Iris pigment epithelial cell (primary cell): ENCODE measurements at regions not wholly inside any gene's neighbourhood (a gene's known extent, or its start where the extent isn't known, plus 50 kb on each side); places are given as distances from the start of the nearest gene placed in this dataset.
"Not testable (repeated sequence)": the region's sequence is repeated elsewhere in the genome, so short reads cannot be mapped to it uniquely, and the experiment has no call there.

ENCODE experiments used
- DNase-seq: peaks from one replicate; pipeline ENCODE4 v3.0.0-alpha.2; 2011; ENCODE audit warnings: low read depth

DNA sequence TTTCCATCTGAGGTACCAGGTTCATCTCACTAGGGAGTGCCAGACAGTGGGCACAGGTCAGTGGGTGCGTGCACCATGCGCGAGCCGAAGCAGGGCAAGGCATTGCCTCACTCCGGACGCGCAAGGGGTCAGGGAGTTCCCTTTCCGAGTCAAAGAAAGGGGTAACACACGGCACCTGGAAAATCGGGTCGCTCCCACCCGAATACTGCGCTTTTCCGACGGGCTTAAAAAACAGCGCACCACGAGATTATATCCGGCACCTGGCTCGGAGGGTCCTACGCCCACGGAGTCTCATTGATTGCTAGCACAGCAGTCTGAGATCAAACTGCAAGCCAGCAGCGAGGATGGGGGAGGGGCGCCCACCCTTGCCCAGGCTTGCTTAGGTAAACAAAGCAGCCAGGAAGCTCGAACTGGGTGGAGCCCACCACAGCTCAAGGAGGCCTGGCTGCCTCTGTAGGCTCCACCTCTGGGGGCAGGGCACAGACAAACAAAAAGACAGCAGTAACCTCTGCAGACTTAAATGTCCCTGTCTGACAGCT, 242.5 kb downstream of the CYLC2 start:
- not testable (repeated sequence) for DNase-seq

DNA sequence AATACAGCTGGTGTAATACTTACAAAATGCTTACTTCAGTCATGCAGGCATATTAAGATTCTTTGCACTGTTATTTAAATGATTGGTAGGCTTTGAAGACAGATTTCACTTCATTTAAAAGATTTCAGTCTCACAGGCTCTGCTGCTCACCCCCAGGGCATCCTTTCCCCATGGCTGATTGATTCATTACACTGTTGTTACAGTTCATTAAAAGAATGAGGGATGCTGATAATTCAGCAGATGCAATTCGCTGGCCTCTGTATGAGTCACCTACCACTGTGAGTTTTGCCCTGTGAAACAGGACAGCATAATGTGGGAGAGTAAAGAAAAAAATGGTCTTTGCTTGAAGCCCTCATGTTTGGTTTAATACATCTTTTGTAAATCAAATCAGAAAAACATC, 246.9 kb downstream of the CYLC2 start:
- peak; percentile 1 for DNase-seq

DNA sequence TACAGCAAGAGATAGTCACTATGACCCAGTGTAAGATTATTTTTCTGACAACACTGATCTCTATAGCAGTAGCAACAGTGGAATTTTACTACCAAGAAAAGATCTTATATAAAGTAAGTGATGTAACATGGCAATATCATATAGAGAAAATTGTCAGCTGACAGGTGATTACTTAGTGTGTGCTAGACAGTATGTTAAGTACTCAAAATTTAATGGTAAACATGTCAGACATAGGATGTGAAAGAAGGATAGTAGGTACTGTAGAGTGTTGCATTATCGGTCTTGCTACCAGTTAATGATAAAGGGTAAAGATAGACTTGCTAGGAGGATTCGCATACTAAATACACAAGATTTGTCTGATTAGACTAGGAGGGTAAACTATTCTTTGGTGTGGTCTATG, 247.4 kb downstream of the CYLC2 start:
- no peak for DNase-seq

DNA sequence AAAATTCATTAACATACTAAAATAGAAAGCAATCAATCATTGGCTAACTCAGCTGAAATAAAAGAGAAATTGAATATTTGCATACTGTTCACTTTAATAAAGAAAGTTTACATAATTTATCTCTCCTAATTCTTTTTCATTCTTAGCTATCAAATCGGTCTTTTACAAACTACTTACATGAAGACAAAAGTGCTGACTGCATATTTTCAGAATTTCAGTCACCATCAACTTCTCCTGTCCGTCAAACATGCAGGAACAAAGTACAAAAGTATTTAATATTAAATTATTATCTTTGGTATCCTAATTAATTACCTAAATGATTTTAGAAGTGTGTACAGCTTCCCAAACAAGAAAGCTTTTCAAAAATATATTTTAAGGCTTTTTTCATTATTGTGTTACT, 248.4 kb downstream of the CYLC2 start:
- no peak for DNase-seq

DNA sequence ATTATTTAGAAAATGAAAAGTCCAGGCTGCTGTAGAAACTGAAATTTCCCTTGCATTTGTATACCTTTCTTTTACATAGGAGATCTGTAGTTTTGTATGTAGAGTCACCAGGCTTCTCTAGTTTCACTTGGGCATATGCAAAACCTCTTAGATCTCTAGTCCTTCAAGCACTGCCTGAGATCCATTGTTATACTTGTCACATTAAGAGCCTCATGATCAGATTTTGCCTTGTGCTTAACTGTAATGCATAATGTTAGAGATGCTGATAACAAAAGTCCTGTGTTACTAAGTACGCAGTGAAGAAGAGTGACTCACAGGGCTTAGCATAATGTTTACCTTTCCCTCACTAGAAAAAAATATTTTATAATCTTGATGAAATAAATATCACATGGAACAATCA, 250.2 kb downstream of the CYLC2 start:
- DNase-seq, result peak; percentile 11

DNA sequence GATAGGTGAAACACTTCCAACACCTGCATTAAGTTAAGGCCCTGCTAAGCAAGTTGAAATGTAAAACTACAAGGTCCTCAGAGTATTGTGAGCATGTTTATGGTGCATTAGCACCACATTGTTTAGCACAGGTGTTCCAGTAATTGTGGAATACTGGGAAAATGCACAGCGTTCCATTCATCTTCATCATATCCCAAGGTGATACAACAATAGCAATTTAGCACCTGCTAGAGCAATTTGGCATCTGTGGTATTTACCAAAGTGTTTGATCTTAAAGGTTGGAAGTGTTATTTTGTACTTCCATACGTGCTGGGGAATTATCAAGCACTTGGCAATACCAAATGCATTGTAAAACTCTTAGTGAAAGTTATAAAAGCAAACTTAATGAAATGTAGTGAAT, 266.8 kb downstream of the CYLC2 start:
- no peak for DNase-seq

DNA sequence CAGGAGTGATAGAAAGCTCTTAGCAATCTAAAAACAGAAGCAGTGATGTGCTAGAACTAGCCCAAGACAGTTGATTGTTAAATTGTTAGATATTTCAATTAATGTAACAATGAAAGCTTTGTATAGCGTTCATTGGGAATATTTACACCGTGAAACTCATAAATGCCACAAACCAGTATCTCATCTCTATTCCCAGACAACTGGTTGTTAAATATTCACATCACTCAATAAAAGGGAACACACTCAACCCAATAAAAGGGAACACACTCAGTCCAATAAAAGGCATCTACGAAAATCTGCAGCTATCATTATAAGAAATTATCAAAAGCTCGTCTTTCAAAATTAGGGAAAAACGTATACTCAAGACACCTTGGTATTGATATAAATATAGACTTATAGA, 270.9 kb downstream of the CYLC2 start:
- DNase-seq, result no peak

DNA sequence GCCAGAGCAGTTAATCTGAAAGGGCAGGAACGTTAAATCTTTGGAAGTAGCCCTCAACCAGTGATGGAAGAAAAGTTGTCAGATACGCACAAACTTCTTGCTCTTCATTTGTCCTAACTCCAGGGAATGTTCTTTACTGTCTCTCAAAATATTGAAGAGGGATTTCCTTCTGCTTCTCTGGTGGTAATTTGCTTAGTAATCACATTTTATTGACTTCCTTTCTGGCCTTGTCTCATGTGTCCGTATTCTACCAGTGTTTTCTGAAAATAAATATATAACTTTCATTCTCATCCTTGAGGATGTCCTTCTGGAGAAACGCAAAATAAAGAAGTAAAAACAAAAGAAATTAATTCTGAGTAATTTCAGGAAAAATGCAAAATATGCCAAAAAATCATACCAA, 282.1 kb downstream of the CYLC2 start:
- DNase-seq, result no peak

DNA sequence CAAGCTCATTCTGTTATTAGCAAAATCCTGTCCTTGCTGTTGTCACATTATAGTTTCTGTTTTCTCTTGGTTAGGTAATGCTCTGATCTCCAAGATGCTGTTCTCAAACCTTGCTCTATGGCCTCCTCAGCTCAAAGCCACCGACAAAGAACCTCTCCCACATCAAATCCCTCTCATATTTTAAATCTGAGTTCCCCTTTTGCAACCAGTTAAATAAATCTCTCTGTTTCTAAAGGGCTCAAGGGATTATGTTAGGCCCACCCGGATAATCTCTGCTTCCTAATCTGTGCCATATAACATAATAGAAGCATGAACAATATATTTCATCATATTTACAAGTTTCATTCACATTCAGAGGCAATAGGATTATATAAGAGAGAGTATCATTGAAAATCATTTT, 286.0 kb downstream of the CYLC2 start:
- no peak for DNase-seq

DNA sequence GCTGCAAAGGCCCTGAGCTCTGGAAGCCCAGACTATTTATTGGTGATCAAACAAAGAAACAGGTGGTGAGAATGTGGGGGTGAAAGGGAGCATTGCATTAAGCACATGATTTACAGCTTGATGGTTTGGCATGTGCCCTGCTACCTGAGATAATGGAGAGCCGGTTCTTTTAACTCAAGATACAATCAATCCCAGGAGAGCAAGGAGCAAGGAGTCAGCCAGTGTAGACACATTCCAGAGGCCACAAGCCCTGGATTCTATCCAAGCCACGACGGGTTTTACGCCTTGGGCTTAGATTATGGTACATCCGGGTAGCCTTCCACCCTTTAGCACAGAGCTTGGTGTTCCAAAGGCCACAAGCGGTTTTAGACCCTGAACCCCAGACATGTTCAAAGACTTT, 292.2 kb downstream of the CYLC2 start:
- no peak for DNase-seq

DNA sequence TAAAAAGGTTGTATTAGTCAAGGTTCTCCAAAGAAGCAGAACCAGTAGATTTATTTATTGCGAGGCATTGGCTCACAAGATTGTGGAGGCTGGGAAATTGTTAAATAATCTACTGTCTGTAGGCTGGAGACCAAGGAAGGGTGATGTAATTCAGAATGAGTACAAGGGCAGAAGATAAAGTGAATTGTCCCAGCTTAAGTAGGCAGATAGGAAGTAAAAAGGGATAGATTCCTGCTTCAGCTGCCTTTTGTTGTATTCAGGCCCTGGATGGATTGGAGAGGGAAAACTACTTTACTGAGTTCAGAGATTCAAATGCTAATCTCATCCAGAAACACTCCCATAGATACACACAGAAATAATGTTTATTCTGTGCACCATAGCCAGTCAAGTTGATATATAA, 301.1 kb downstream of the CYLC2 start:
- no peak for DNase-seq

DNA sequence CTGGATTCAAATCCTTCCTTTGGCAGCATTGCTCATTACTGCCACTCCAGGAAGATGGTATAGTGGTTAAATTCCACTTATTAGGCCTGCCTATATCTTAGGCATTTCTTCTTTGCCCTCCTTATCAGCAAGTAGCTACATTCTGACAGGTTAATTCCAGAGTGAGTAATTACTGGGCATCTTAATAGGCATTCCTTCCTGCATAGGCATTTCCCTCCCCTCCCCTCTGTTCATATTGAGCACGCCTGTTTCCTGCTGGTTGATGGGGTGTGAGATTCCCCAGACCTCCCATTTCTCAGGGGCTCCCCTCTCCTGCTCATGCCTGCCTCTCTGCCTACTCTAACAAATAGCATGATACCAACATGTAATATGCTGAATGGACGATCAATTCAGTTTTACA, 305.9 kb downstream of the CYLC2 start:
- no peak for DNase-seq

DNA sequence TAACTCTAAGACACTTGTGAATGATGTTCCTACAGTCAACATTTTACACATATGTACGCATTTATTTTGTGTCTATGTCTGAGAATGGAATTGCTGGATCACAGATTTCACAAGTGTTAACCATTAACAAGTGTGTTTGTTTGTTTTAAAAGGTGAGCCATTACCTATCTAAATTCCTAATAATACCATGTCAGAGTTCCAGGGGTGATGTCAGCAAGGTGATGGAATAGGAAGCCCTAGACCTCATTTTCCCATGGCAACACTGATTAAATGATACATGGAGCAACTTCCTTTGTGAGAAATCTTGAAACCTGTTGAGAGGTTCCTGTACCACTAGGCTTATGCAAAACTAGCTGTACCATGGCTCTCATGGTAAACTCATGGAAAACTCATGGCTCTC, 309.7 kb downstream of the CYLC2 start:
- DNase-seq, result no peak

DNA sequence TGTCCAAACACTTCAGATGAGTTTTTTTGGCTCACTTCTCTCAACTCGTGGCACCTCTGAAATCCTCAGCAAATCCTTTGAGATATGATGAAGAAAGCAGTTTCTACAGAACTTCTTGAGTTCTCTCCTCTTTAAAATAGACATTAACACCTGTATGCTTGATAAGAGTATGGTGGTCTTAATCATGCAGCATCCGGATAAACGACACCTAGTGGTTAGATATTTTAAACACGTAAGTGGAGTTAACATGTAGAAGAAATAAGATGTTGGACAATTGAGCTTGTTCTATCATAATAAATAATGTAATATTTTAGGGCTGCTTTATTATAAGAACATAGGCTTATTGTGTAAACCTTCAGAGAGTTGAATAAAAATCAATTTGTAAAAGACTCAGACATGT, 324.8 kb downstream of the CYLC2 start:
- DNase-seq, result peak; percentile 0

DNA sequence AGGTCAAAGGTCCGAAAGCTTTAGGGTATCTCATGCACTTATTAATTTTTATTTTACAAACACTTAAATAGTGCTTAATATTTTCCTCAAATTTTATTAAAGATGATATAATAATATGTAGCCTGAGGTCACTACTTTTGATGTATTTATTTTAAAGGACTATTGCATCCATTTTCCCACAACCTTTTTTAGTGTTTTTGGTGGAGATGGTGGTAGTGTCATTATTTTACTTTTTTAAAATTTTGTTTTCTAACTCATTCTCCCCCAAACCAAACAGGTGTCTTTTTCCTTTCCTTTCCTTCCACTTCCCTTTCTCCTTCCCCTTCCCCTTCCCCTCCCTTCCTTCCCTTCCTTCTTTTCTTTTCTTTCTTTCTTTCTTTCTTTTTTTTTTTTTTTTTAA, 328.6 kb downstream of the CYLC2 start:
- no peak for DNase-seq

DNA sequence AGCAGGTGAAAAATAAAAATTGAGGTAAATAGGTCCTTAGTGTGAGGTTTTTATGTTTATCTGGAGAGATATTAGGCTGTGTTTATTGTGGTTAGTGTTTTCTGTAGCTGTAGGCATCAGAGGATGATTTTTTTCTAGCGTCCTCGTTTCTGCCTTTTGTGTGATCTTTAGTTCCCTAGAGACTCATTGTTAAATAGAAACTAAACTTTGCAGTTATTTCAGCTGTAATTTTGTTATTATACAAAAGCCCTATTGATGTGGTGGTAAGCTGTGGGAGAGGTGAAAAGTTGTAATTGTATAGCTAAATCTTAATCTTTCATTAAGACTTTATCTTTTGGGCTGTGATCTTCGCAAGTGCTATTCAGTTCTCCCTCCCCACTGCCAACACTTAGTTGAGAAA, 340.3 kb downstream of the CYLC2 start:
- no peak for DNase-seq

DNA sequence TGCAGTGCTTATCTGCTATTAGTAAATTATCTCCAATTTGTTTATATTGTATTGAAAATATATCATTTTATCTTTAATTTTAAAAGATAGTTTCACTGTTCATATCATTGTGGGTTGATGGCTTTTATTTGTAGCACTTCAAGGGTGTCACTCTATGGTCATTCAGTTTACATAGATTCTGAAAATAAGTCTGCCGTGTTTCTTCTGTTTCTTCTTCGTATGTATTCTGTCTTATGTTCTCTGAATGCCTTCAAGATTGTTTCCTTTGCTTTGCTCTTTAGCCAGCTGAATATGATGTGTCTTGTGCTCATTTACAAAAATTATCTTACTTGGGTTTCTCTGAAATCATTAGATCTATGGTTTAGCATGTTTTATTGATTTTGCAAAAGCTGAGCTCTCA, 359.9 kb downstream of the CYLC2 start:
- no peak for DNase-seq

DNA sequence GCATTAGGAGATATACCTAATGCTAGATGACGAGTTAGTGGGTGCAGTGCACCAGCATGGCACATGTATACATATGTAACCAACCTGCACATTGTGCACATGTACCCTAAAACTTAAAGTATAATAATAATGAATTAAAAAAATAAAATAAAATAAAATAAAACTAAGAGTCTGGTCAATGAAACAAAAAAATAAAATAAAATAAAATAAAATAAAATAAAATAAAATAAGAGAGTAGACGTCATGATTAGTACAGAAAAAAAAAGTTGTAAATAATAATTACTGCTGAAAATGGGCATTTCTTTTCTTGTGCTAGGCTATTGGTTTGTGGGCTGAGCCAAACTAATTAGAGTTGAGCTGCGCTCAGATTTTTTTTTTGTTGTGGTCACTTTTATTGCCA, 362.8 kb downstream of the CYLC2 start:
- DNase-seq, result not testable (repeated sequence)

DNA sequence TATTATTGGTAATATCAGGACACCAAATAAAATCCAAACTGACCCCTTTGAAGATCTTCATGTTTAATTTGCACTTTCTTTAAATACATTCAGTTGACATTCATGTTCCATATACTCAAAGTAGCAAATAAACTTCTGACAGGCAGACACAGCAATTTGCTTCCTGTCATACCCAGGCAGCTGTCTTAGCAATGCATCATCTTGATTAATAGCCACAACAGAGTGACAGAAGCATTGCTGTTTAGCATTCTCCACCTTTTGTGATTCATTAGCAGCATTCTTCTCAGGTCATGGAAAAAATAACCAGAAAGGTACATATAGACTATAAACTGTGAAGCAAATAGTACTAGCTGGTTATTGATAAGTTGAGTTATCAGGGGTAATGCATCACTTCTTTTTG, 366.8 kb downstream of the CYLC2 start:
- DNase-seq, result peak; percentile 15

DNA sequence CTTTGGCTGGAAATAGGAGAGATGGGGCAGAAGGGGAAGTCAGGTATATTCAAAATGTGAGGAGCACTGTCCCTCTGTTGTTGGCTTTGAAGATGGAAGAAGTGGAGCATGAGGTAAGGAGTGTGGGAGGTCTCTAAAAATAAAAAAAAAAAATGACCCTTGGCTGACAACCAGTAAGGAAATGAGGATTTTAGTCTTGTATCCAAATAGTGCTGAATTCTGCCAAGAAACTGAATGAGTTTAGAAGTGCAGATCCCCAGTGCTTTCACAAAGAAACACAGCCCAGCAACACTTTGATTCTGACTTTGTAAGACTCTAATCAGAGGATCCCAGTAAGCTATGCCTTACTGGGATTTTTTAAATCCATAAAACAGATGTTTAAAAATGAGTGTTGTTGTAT, 367.9 kb downstream of the CYLC2 start:
- DNase-seq, result peak; percentile 21

DNA sequence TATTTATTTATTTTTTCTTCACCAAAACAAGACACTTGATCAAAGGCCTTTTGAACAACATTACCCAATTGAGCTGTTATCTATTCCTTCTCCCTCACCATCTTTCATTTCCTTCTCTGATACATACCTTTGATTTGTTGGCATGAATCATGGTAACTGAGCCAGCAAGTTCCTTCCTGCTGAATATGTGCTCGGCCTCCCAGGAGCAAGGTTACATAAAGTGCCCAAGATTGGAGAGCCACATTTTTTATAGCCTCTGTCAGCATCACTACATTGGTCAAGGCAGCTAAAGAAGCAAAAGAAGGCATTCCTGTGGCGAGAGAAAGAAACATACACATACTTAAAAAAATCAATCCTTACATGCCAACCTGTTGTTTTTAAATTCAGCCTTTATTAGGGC, 369.6 kb downstream of the CYLC2 start:
- peak; percentile 96 for DNase-seq

DNA sequence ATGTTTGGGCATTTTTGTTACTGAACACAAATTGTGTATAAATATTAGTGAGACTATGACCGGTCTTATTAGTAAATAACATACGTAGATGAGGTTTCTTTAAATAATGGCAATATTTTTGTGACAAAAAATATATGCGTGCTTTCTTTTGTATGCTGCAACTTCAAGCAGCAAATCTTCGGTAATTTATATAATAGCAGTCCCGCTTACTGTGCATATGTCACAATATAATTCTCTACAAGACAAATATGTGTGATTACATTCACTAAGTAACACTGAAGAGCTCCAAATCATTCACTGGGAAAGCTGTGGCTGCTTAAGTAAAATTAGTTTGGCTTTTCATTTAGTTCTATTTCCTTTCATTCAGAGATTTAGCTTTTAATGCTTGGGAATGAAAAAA, 376.0 kb downstream of the CYLC2 start:
- DNase-seq, result no peak

DNA sequence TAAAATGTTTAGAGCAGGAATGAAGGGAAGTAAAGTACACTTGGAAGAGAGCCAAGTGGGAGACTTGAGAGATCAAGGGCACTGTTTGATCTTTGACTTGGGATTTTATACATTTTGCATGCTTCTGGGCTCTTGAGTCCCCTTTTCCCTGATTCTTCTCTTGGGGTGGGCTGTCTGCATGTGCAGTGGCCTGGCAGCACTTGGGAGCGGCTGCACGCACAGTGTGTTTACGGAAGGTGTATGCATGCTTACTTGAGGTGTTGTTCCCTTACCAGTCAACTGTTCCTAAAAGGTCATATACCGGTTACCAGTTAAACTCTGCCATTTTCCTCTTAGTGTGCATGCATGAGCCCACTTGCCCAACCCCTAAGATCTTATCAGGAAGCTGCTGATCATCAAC, 377.7 kb downstream of the CYLC2 start:
- no peak for DNase-seq

DNA sequence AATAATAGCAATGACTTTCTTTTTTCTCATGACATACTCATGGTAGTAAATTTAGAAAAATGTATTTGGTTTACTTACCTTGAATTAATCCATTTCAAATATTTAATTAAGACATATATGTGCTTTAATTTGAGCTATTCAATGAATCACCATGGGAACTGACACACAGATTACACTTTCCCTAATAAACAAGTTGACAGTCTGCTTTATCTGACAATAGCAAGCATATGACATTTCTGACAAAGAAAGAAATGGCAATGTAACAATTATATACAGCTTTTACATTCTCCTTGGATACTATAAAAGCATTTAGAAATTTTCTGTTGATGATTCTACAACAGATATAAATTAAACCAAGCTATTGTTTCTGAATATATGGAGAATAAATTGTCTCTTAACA, 382.5 kb downstream of the CYLC2 start:
- DNase-seq, result no peak
